HTR-8/SVneo (cell line): ENCODE measurements at regions not wholly inside any gene's neighbourhood (a gene's known extent, or its start where the extent isn't known, plus 50 kb on each side); places are given as distances from the start of the nearest gene placed in this dataset.
"Not testable (repeated sequence)": the region's sequence is repeated elsewhere in the genome, so short reads cannot be mapped to it uniquely, and the experiment has no call there.

Experiments used
- DNase-seq: peaks from one replicate; pipeline ENCODE4 v3.0.0; 2011; ENCODE audit warnings: low spot score, mixed read lengths; ENCODE audit not compliant: insufficient read length
- FAIRE-seq: peaks from 2 replicates; lab custom pipeline; 2011; peaks lifted over from hg19 to GRCh38; lab: Jason Lieb, UNC

DNA sequence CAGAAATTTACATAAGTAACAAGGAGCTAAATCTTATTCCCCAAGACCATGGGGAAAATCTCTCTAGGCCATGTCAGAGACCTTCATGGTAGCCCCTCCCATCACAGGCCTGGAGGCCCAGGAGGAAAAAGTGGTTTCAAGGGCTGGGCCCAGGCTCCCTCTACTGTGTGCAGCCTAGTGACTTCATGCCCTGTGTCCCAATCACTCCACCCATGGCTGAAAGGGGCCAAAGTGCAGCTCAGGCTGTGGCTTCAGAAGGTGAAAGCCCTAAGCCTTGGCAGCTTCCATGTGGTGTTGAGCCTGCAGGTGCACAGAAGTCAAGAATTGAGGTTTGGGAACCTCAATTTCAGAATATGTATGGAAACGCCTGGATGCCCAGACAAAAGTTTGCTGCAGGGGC, 1612.7 kb upstream of the SLC39A10 start:
- FAIRE-seq, result no peak
- no peak for DNase-seq

DNA sequence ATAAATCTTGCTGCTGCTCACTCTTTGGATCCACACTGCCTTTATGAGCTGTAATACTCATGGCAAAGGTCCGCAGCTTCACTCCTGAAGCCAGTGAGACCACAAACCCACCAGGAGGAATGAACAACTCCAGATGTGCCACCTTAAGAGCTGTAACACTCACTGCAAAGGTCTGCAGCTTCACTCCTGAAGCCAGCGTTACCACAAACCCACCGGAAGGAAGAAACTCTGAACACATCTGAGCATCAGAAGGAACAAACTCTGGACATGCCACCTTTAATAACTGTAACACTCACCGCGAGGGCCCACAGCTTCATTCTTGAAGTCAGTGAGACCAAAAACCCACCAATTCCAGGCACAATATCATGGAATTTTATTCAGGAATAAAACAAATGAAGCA, 1635.9 kb upstream of the SLC39A10 start:
- FAIRE-seq, DNase-seq: not testable (repeated sequence)

DNA sequence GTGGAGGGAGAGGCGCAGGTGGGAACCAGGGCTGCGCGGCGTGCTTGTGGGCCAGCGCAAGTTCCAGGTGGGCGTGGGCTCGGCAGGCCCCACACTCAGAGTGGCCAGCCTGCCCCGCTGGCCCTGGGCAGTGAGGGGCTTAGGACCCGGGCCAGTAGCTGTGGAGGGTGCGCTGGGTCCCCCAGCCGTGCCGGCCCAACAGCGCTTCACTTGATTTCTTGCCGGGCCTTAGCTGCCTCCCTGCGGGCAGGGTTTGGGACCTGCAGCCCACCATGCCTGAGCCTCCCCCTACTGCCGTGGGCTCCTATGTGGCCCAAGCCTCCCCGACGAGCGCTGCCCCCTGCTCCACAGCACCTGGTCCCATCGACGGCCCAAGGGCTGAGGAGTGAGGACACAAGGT, 1636.9 kb upstream of the SLC39A10 start:
- DNase-seq (no peak), FAIRE-seq (no peak)

DNA sequence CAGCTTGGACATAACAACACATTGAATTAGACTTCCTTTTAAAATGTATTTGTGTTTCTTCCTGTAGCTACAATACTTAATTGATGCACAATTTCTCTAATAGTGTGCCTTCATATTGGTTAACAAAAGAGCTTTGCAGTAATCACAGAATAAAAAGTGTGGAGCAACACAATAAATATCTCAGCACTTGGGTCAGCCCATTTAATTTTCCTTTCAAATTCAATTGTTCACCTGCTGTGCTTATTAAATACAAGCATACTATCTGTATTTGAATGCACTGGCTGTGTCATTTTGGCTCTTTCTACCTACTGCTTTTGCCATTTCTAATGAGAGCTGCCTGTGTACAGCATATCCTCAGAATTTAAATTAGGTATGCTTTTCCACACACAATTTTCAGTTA, 1641.3 kb upstream of the SLC39A10 start:
- DNase-seq (no peak), FAIRE-seq (no peak)

DNA sequence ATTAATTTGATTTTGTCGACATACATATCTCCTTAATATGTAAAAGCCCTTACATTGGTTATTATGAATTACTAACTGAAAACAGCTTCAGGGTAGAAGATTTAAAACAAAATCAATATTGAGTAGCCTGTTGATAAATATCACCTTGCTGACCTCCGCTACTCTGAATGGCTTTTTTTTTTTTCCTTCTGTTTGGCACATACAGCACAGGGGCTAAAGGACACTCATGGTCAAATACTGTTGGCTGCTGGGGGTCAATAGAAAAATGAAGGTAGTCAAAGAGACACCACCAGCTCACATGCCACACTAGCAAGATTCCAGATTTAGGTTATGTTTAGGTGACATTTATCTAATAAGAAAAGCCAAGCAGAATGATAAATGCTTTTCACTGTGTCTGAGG, 1642.4 kb upstream of the SLC39A10 start:
- FAIRE-seq, result no peak
- DNase-seq, result no peak

DNA sequence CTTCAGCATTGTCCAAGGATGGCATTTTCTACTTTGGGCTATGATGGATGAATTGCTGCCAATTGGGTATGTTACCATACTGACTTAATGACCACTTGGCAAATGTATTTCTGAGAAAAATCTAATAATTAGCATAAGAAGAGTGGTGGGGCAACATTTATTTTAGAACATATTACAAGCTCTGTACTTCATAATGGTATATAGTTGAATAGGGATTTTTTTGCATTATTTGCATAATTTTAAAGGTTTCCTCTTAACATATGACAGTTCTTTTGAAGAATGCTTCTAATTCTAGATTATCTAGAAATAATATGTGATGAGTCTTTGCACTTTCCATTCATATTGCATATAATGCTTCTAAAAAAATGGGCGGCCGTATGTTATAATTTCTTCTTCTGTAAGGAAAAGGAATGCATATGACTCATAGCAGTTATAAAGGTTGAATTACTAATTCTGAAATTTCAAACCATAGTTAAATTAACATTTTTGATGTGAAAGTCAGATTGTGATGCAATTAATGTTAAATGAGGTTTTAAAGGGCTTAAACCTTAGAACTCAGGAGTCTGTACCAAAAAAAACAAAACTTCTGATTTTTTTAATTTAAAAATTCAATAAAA, 1652.3 kb upstream of the SLC39A10 start:
- no peak for FAIRE-seq
- no peak for DNase-seq

DNA sequence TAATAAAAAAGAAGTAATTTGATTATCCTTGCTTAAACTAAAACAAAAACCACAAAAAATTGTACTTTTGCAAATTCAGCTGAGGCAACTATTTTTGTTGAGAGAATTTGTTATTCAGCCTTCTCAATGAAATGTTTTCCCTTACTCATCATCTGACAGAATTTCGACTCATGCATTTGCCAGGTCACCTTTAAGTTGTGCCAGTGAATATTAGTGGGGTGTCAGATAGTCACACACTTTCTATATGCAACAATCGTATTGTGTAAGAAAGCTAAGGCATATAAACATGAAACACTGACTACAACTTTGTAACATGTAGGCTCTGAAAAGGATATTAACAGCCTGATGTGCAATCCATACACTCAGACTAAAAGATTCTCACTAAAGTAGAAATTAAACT, 1653.1 kb upstream of the SLC39A10 start:
- DNase-seq, result no peak
- FAIRE-seq, result no peak

DNA sequence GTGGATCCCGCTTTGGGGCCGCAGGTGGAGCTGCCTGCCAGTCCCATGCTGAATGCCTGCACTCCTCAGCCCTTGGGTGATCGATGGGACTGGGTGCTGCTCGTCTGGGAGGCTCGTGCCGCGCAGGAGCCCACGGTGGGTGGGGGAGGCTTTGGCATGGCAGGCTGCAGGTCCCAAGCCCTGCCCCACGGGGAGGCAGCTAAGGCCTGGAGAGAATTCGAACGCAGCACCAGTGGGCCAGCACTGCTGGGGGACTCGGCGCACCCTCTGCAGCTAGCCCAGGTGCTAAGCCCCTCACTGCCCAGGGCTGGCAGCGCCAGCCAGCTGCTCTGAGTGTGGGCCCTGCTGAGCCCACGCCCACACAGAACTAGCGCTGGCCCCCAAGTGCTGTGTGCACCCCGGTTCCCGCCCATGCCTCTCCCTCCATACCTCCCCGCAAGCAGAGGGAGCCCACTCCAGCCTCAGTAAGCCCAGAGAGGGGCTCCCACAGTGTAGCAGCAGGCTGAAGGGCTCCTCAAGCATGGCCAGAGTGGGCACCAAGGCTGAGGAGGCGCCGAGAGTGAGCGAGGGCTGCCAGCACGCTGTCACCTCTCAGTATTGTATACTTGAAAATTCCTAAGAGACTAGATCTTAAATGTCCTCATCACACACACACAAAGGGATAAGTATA, 1654.2 kb upstream of the SLC39A10 start:
- no peak for FAIRE-seq
- DNase-seq, result no peak

DNA sequence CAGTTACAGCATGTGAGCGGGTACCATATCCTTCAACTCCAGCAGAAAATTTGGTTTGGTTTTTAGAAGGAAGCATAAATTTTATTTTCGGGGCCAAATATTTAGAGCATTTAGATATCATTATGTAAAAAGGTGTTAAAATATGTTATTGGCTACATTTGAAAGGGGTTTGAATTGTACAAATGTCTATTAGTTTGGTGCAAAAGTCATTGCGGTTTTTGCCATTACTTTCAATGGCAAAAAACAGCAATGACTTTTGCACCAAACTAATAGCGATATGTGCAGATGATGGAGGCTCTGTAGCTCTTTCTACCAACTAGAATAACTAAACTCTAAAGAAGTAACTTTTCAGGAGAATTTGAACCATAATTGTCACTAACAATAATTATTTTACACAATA, 1666.2 kb upstream of the SLC39A10 start:
- FAIRE-seq (no peak), DNase-seq (no peak)

DNA sequence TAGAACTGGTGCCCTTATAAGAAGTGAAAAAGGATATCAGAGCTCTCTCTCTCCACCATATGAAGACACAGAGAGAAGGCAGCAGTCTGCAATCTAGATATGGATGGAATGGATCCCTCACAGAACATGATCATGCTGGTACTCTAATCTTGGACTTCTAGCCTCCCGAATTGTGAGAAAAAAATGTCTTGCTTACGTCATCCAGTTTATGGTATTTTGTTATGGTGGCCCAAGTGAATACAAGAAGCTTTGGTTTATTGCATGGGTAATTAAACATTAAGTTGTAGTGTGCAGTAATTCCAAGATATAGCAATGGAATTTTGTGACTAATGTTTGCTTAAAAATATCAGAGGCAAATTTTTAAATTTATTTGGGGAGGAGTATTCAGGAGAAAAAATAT, 1667.4 kb upstream of the SLC39A10 start:
- DNase-seq (no peak), FAIRE-seq (no peak)

DNA sequence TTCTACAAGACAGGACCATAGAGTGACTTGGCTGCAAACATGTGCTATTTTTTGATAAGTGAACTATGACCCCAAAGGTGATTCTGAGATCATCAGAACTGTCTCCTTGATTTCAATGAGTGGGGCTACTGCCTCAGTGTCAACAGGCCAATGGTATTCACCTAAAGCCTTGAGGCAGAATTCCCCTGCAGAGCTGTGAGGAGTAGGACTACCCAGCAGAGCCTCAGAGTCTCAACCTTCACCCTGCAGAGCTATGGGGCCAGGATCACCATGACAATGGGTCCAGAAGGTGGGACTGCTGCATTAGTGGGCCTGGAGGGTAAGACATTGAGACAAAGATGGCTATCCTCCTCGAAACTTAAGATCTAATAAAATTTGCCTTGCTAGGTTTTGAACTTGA, 1668.2 kb upstream of the SLC39A10 start:
- no peak for FAIRE-seq
- no peak for DNase-seq

DNA sequence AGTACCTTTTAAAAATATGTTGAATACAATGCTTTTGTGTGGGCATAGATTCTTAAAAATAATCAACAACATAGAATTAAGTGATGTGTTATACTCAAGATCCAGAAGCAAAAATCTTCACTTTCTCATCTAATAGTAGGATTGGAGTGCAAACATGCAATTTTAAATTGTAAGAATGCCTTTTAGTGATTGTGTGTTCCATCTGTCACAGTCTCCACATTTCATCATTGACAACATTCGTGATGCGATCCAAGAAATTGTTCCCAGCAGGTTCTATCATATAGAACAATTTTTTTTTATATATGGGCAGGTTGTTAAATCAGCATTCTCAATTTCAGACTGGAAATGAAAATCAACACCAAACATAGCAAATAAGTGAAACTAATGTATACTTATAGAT, 1671.8 kb upstream of the SLC39A10 start:
- DNase-seq (no peak), FAIRE-seq (no peak)

DNA sequence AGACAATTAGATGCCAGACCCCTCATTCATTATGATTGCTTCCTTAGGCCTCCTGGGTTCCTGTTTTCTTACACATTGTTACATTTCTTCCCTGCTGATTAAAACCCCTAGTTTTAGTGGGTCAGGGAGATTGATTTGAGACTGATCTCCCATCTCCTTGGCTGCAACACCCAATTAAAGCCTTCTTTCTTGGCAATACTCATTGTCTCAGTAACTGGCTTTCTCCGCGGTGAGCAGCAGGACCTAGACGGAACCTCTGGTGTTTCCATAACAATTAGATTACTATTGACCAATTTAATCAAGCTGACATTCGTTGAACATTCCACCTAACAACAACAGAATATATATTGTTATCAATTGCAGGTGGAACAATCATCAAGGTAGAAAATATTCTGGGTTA, 1676.4 kb upstream of the SLC39A10 start:
- DNase-seq, result no peak

DNA sequence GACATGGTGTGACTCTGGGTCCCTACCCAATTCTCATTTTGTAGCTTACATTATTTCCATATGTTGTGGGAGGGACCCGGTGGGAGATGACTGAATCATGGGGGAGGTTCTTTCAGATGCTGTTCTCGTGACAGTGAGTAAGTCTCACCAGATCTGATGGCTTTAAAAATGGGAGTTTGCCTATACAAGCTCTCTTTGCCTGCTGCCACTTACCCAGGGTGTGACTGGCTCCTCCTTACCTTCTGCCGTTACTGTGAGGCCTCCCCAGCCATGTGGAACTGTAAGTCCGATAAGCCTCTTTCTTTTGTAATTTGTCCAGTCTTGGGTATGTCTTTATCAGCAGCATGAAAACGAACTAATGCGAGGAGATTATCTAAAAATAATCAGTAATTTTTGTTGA, 1683.2 kb upstream of the SLC39A10 start:
- DNase-seq, result no peak
- no peak for FAIRE-seq

More for the DNA sequence above, 1676.4 kb upstream of the SLC39A10 start:
- no peak for FAIRE-seq

DNA sequence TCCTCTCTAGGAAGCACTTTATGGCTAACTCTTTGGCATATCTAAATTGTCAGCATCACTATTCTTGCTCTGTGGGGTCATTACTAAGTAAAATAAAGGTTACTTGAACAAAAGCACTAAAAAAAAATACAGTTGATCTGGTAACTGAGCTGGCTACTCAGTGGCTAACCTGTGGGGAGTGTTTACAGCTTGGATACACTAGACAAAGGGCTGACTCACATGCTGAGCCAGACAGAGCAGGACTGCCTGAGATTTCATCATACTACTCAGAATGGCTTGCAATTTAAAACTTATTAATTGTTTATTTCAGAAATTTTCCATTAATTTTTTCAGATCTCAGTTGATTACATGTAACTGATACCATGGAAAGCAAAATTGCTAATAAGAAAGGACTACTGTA, 1690.4 kb upstream of the SLC39A10 start:
- FAIRE-seq, result no peak

DNA sequence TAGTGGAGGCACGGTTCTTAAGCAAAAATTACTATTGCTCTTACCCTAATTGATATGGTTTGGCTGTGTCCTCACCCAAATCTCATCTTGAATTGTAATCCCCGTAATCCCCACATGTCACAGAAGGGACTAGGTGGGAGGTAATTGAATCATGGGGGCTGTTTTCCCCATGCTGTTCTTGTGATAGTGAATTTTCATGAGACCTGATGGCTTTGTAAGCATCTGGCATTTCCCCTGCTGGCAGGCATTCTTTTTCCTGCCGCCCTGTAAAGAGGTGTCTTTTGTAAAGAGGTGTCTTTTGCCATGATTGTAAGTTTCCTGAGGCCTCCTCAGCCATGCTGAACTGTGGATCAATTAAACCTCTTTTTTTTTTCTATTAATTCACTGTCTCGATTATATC, 1691.8 kb upstream of the SLC39A10 start:
- no peak for FAIRE-seq
- DNase-seq, result no peak

More for the DNA sequence above, 1690.4 kb upstream of the SLC39A10 start:
- peak; percentile 20 for DNase-seq

DNA sequence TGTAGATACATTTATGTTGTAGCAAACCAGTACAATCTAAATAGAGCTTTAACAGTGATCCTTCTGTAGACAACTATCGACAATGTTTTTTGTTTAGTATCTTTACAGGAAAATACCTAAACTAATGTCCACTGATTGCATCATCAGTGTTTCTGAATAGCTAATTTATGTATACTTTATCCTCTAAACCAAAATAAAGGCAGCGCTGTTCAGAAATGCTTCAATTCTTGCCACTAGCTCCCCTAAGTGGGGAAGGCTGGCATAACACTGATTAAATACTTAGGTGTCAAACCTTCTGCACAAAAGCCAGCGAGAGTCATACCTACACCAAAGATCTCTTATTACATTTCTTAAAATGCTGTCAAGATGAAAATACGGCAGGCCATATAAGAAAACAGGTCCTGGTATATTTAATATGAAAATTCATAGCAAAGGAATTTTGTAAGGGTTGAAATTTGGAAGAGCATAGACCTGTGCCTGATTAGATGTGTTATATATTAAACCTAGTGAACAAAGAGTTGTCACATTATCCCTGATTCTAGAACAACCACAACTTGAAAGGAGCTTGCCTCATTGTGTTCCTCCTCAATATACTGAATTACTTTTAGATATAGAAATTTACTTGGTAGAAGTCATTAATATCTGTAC, 1693.4 kb upstream of the SLC39A10 start:
- DNase-seq (peak; percentile 5), FAIRE-seq (peak; percentile 36)

DNA sequence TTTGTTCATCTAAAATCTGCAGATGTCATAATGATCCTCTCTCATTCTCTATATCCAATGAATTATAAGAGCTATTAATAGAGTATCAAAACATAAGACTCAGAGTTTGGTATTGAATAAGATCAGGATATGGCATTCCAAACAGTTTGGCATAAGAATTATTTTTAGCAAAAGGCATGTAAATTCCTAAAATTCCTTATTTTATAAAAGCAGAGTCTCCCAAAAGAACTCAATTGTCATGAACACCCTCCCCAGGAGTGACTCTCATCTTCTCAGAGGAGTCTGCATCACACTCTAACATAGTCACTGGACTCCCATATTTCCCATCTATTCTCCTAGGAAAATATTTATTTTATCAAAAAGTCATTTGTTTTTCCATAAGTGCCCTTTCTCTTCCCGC, 1710.2 kb upstream of the SLC39A10 start:
- DNase-seq (no peak), FAIRE-seq (no peak)

DNA sequence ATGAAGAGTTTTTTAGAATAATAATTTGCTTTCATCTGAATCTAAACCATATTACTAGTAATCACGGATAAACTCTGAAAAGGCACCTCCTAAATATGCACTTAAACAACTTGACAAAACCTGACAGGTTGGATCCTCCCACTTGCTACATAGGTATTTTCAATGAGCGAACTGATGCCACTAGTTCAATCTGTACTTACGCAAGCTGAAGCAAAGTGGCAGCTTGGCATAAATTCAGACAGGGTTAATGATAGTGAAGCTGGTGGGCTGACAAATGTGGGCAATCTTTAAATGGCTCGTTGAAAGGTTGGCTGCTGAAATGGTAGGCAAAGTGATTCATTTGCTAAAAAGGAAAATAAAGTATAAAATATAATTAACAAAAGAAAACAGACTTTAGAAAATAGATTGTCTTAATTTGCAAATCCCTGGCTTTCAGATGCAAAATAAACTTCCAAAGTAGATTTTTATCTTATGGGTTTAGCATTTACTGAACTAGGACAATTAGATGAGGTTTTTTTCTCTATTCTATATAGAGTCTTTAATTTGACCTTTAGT, 1713.5 kb upstream of the SLC39A10 start:
- FAIRE-seq, result no peak

DNA sequence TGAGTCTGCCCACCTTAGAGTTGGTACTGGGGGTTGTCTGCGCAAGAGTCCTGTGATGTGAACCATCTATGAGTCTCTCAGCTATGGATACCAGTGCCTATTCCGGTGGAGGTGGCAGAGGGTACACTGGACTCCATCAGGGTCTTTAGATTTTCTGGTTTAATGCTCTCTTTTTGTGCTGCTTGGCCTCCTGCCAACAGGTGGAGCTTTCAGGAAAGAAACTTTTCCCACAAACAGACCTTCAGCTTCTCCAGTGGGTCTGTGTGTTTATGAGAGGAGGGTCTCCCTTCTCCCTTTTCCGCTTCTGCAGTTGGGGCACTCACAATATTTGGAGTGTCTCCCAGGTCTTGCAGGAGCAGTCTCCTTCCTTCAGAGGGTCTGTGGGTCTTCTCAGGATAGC, 1721.9 kb upstream of the SLC39A10 start:
- FAIRE-seq, result no peak
- DNase-seq, result no peak

More for the DNA sequence above, 1713.5 kb upstream of the SLC39A10 start:
- no peak for DNase-seq

DNA sequence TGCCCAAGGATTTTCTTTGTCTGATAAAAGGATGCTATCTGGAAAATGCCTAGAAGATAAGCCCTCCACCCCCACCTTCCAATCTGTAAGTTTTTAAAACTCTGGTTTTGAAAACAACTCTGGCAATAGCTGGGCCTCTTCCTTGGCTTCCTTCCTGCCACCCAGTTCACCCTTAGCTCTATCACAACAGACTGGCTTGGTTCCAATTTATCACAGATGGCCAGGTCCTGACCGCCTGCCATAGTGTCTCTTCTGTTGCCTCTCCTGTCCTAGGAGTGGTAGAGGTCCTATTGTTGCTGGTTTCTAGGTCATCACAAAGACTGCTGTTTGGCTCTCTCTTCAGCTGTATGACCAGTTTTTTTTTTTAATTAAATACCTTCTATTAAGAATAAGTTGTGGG, 1727.9 kb upstream of the SLC39A10 start:
- no peak for DNase-seq
- FAIRE-seq, result no peak
